Neural progenitor cell (in vitro differentiated cells): ENCODE measurements at regions not wholly inside any gene's neighbourhood (a gene's known extent, or its start where the extent isn't known, plus 50 kb on each side); places are given as distances from the start of the nearest gene placed in this dataset.

Source experiments
- DNase-seq: peaks from one replicate; pipeline ENCODE4 v3.0.0-alpha.2; 2016; ENCODE audit warnings: low spot score
- H2AFZ ChIP-seq: fragments of 200-600 bp; sonication (generic); replicated peaks from 2 replicates; pipeline ENCODE4 v1.6.1; 2016; ENCODE audit warnings: antibody characterized with exemption
- H3F3A ChIP-seq: fragments of 200-600 bp; sonication (generic); 2 replicates; pipeline ENCODE4 v1.6.1; 2016; ENCODE audit warnings: antibody characterized with exemption, low read depth
- H3K27ac ChIP-seq: fragments of 200-600 bp; sonication (generic); 2 replicates; pipeline ENCODE4 v1.5.1; 2016; ENCODE audit warnings: mild to moderate bottlenecking
- H3K27me3 ChIP-seq: fragments of 200-600 bp; sonication (generic); 2 replicates; pipeline ENCODE4 v1.6.1; 2016; ENCODE audit warnings: mild to moderate bottlenecking, moderate library complexity
- H3K36me3 ChIP-seq: fragments of 200-600 bp; sonication (generic); 2 replicates; pipeline ENCODE4 v1.5.1; 2016
- H3K4me1 ChIP-seq: fragments of 200-600 bp; sonication (generic); 2 replicates; pipeline ENCODE4 v1.6.1; 2016; ENCODE audit warnings: mixed run types
- H3K4me2 ChIP-seq: fragments of 200-600 bp; sonication (generic); 2 replicates; pipeline ENCODE4 v1.6.1; 2016
- H3K4me3 ChIP-seq: fragments of 200-600 bp; sonication (generic); 2 replicates; pipeline ENCODE4 v1.5.1; 2016
- H3K79me2 ChIP-seq: fragments of 200-600 bp; sonication (generic); 2 replicates; pipeline ENCODE4 v1.6.1; 2016; ENCODE audit warnings: low read depth
- H3K9ac ChIP-seq: fragments of 200-600 bp; sonication (generic); 2 replicates; pipeline ENCODE4 v1.6.1; 2016
- H3K9me3 ChIP-seq: fragments of 200-600 bp; sonication (generic); 2 replicates; pipeline ENCODE4 v1.5.1; 2016; ENCODE audit warnings: low read depth
- H4K20me1 ChIP-seq: fragments of 200-600 bp; sonication (generic); 2 replicates; pipeline ENCODE4 v1.6.1; 2016; ENCODE audit warnings: low read depth
- H3K27ac Mint-ChIP-seq: 3 replicates; pipeline ENCODE4 v1.8.0; 2021; ENCODE audit warnings: mixed read lengths
- H3K27me3 Mint-ChIP-seq: 2 replicates; pipeline ENCODE4 v1.8.0; 2022; ENCODE audit warnings: low read depth, mild to moderate bottlenecking, inconsistent platforms, moderate library complexity, mixed read lengths; ENCODE audit not compliant: insufficient read depth
- H3K36me3 Mint-ChIP-seq: 3 replicates; pipeline ENCODE4 v1.8.0; 2021; ENCODE audit warnings: mixed read lengths
- H3K4me1 Mint-ChIP-seq: 3 replicates; pipeline ENCODE4 v1.8.0; 2021; ENCODE audit warnings: mixed read lengths
- H3K4me3 Mint-ChIP-seq: 3 replicates; pipeline ENCODE4 v1.8.0; 2021; ENCODE audit warnings: mild to moderate bottlenecking, moderate library complexity, mixed read lengths
- H3K9me3 Mint-ChIP-seq: 3 replicates; pipeline ENCODE4 v1.8.0; 2020; ENCODE audit warnings: mixed read lengths
- EZH2 ChIP-seq: fragments of 200-600 bp; sonication (generic); IDR thresholded peaks from 2 replicates; pipeline ENCODE4 v1.6.1; 2017; ENCODE audit warnings: antibody characterized with exemption, mild to moderate bottlenecking, moderate library complexity
- EZH2phosphoT487 ChIP-seq: fragments of 200-600 bp; sonication (generic); IDR thresholded peaks from 2 replicates; pipeline ENCODE4 v1.6.1; 2017; ENCODE audit warnings: antibody characterized with exemption
- TF ChIP-seq, protein P1 (sequence below): fragments of 200-600 bp; sonication (generic); IDR thresholded peaks from 2 replicates; pipeline ENCODE4 v1.5.1; 2017; ENCODE audit warnings: antibody characterized with exemption, mild to moderate bottlenecking

DNA sequence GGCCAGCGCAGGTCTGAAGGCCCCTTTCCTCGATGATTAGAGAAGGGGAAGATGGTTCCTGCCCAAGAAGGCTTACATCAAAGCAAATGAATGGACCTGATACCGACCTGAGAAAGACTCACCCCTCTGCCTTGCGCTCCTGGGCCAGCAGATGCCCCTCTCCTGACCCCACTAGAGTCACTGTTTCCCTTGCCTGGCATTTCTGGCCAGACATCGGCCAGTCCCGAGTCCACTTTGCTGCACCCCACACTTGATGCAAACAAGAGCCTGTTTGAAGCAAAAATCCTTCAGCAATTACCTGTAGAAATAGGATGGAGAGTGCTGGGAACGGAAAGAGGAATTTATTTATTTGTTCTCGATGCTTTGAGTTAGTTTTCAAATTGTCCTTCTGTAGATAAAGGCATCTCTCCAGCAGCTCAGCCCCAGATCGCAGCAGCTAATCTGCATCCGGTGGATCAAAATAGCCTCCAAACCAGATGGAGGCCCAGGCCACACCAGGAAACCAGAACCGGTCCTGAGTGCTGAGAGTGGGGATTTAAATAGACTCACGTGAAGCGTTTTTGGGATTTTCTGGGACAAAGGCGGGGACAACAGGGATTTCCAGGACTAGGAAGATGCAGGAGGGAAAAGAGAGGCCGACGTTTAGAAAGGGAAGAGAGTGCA is 148.6 kb downstream of the TRIM29 start:
- Histone ChIP-seq H3K27me3 (no peaks in the 10 kb centered on the region), H3K4me1 (peaks cover 24% of the 10 kb centered on the region), H3K79me2 (no peaks in the 10 kb centered on the region), H3K27ac (no peak overlapping the region), H3K4me3 (no peak overlapping the region), H3F3A (no peaks in the 10 kb centered on the region), H3K36me3 (no peaks in the 10 kb centered on the region), H3K9me3 (no peaks in the 10 kb centered on the region), H3K4me2 (no peak overlapping the region), H3K9ac (no peak overlapping the region), H2AFZ (no peak overlapping the region), H4K20me1 (no peaks in the 10 kb centered on the region)
- TF ChIP-seq EZH2 (no peak), EZH2phosphoT487 (no peak)
- TF ChIP-seq, protein P1, sequence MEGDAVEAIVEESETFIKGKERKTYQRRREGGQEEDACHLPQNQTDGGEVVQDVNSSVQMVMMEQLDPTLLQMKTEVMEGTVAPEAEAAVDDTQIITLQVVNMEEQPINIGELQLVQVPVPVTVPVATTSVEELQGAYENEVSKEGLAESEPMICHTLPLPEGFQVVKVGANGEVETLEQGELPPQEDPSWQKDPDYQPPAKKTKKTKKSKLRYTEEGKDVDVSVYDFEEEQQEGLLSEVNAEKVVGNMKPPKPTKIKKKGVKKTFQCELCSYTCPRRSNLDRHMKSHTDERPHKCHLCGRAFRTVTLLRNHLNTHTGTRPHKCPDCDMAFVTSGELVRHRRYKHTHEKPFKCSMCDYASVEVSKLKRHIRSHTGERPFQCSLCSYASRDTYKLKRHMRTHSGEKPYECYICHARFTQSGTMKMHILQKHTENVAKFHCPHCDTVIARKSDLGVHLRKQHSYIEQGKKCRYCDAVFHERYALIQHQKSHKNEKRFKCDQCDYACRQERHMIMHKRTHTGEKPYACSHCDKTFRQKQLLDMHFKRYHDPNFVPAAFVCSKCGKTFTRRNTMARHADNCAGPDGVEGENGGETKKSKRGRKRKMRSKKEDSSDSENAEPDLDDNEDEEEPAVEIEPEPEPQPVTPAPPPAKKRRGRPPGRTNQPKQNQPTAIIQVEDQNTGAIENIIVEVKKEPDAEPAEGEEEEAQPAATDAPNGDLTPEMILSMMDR, result no peak
- no peak for DNase-seq
- H3K27ac Mint-ChIP-seq, result peak overlapping the region; percentile 58
- H3K4me3 Mint-ChIP-seq, result peak overlapping the region; percentile 57
- no peaks in the 10 kb centered on the region for H3K36me3 Mint-ChIP-seq
- H3K9me3 Mint-ChIP-seq, result no peaks in the 10 kb centered on the region
- H3K4me1 Mint-ChIP-seq, result peaks cover 42% of the 10 kb centered on the region
- H3K27me3 Mint-ChIP-seq, result peaks cover 13% of the 10 kb centered on the region

DNA sequence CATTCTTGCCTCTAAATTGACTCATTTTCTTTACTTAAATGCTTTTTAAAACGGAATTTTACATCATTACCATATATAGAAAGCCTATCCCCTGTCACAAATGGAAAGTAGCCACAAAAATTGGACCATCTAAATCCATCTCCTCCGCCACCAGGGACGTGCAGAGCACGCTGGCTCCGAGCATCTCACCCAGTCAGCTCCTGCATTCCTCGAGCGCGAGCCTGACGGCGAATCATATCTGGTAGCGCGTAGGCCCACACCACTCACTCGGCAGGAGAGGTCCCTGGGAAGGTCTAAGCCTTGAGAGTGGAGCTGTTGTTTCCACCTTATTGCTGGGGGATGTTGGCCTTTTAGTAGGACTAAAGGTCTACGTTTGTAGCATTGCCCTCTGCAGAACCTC is 152.4 kb downstream of the TRIM29 start:
- H4K20me1 ChIP-seq, result no peaks in the 10 kb centered on the region
- Mint-ChIP-seq H3K27ac (no peak overlapping the region), H3K4me3 (no peak overlapping the region), H3K36me3 (no peaks in the 10 kb centered on the region), H3K9me3 (no peaks in the 10 kb centered on the region), H3K4me1 (peaks cover 58% of the 10 kb centered on the region), H3K27me3 (peaks cover 15% of the 10 kb centered on the region)
- peaks cover 26% of the 10 kb centered on the region for H3K4me1 ChIP-seq
- H3K9me3 ChIP-seq, result no peaks in the 10 kb centered on the region
- no peak overlapping the region for H3K27ac ChIP-seq
- H3K4me3 ChIP-seq, result no peak overlapping the region
- no peaks in the 10 kb centered on the region for H3K36me3 ChIP-seq
- no peaks in the 10 kb centered on the region for H3K27me3 ChIP-seq
- no peak for TF ChIP-seq EZH2phosphoT487
- TF ChIP-seq, protein P1, result no peak
- no peak for TF ChIP-seq EZH2
- no peaks in the 10 kb centered on the region for H3F3A ChIP-seq
- H3K9ac ChIP-seq, result no peak overlapping the region
- no peak overlapping the region for H3K4me2 ChIP-seq
- no peak overlapping the region for H2AFZ ChIP-seq
- H3K79me2 ChIP-seq, result no peaks in the 10 kb centered on the region
- DNase-seq, result no peak

DNA sequence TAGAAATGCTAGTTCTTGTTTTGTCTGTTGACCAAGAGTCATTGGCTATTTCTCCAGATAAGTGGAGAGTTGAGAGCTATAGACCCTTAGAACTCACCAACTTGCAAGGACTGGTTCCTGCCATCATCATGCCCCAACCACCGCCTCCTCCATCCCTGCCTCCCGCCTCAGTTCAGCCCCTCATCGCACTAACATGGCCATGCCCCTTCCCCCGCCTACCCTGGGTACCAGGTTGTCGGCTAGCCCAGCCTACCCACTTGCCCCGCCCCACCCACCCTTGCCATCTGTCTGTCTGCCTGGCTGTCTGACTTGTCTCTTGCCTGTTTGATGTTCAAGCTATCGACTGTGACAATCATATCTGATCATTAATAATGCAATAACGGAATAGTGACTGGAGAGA is 154.1 kb downstream of the TRIM29 start:
- peaks cover 18% of the 10 kb centered on the region for H3K4me1 ChIP-seq
- no peak overlapping the region for H3K27ac ChIP-seq
- Mint-ChIP-seq H3K36me3 (no peaks in the 10 kb centered on the region), H3K4me1 (peaks cover 61% of the 10 kb centered on the region), H3K9me3 (no peaks in the 10 kb centered on the region), H3K27ac (peak overlapping the region; percentile 58), H3K27me3 (peaks cover 13% of the 10 kb centered on the region), H3K4me3 (peak overlapping the region; percentile 63)
- no peaks in the 10 kb centered on the region for H3K9me3 ChIP-seq
- no peak for DNase-seq
- H3K4me2 ChIP-seq, result no peak overlapping the region
- no peaks in the 10 kb centered on the region for H3K27me3 ChIP-seq
- no peak overlapping the region for H3K4me3 ChIP-seq
- H3K36me3 ChIP-seq, result no peaks in the 10 kb centered on the region
- H3F3A ChIP-seq, result no peaks in the 10 kb centered on the region
- no peaks in the 10 kb centered on the region for H4K20me1 ChIP-seq
- TF ChIP-seq, protein P1, result no peak
- TF ChIP-seq EZH2 (no peak), EZH2phosphoT487 (no peak)
- no peak overlapping the region for H2AFZ ChIP-seq
- no peaks in the 10 kb centered on the region for H3K79me2 ChIP-seq
- no peak overlapping the region for H3K9ac ChIP-seq
